ENCODE measurements at regions not wholly inside any gene's neighbourhood (a gene's known extent, or its start where the extent isn't known, plus 50 kb on each side); places are given as distances from the start of the nearest gene placed in this dataset.

- no peak overlapping the region for H3K4me3 ChIP-seq
- no peaks in the 10 kb centered on the region for H3K27me3 ChIP-seq
- no peak for DNase-seq (ENCODE audit: low spot score)
- no peaks in the 10 kb centered on the region for H3K36me3 ChIP-seq
- H3K4me1 ChIP-seq, result peaks cover 0 to 28% of the 10 kb centered on the region in 2 donors
- no peaks in the 10 kb centered on the region for H3K9me3 ChIP-seq
- no peak for TF ChIP-seq CTCF (IDR thresholded peaks at IDR 0.05)
- no peak overlapping the region for H3K27ac ChIP-seq
Measured at GRCh38 chr2:207288628-207289027, 122.9 kb upstream of the KLF7 start.

- H3K27me3 ChIP-seq, result no peaks in the 10 kb centered on the region
- H3K4me1 ChIP-seq, result peaks cover 0 to 21% of the 10 kb centered on the region in 2 donors
- no peaks in the 10 kb centered on the region for H3K36me3 ChIP-seq
- no peaks in the 10 kb centered on the region for H3K9me3 ChIP-seq
- no peak overlapping the region for H3K27ac ChIP-seq
- no peak for DNase-seq (ENCODE audit: low spot score)
- TF ChIP-seq CTCF (IDR thresholded peaks at IDR 0.05), result no peak
- no peak overlapping the region for H3K4me3 ChIP-seq
Measured at GRCh38 chr2:207289295-207290018, 123.7 kb upstream of the KLF7 start.

GRCh38 chr2:207290833-207291624, 125.3 kb upstream of the KLF7 start:
- TF ChIP-seq CTCF (IDR thresholded peaks at IDR 0.05), result no peak
- H3K36me3 ChIP-seq, result no peaks in the 10 kb centered on the region
- H3K4me3 ChIP-seq, result no peak overlapping the region
- H3K27ac ChIP-seq, result no peak overlapping the region
- no peak for DNase-seq (ENCODE audit: low spot score)
- H3K4me1 ChIP-seq, result peaks cover 0 to 5% of the 10 kb centered on the region in 2 donors
- H3K27me3 ChIP-seq, result no peaks in the 10 kb centered on the region
- H3K9me3 ChIP-seq, result no peaks in the 10 kb centered on the region

- H3K4me1 ChIP-seq, result peaks cover 0 to 4% of the 10 kb centered on the region in 2 donors
- no peaks in the 10 kb centered on the region for H3K27me3 ChIP-seq
- no peak overlapping the region for H3K27ac ChIP-seq
- no peak for DNase-seq (ENCODE audit: low spot score)
- TF ChIP-seq CTCF (IDR thresholded peaks at IDR 0.05), result no peak
- no peaks in the 10 kb centered on the region for H3K9me3 ChIP-seq
- H3K36me3 ChIP-seq, result no peaks in the 10 kb centered on the region
- no peak overlapping the region for H3K4me3 ChIP-seq
Measured at GRCh38 chr2:207291625-207292252, 126.0 kb upstream of the KLF7 start.

GRCh38 chr2:207296265-207296948, 130.7 kb upstream of the KLF7 start:
- no peaks in the 10 kb centered on the region for H3K36me3 ChIP-seq
- H3K9me3 ChIP-seq, result no peaks in the 10 kb centered on the region
- H3K4me1 ChIP-seq, result peaks cover 0 to 10% of the 10 kb centered on the region in 2 donors
- no peak for TF ChIP-seq CTCF (IDR thresholded peaks at IDR 0.05)
- no peak overlapping the region for H3K4me3 ChIP-seq
- H3K27me3 ChIP-seq, result no peaks in the 10 kb centered on the region
- peak overlapping the region; percentile 44 to 73 for H3K27ac ChIP-seq
- no peak for DNase-seq (ENCODE audit: low spot score)

All from right atrium auricular region (tissue), 2 donors.